Type B pancreatic cell (in vitro differentiated cells): ENCODE measurements at regions not wholly inside any gene's neighbourhood (a gene's known extent, or its start where the extent isn't known, plus 50 kb on each side); places are given as distances from the start of the nearest gene placed in this dataset.

Source experiments
- DNase-seq: peaks from one replicate; pipeline ENCODE4 v3.0.0; 2021; ENCODE audit warnings: mixed read lengths; ENCODE audit not compliant: unreplicated experiment; ENCODE audit errors: extremely low spot score
- H3K27ac Mint-ChIP-seq: 2 replicates; pipeline ENCODE4 v1.8.0; 2021; ENCODE audit warnings: mild to moderate bottlenecking, mixed read lengths
- H3K27me3 Mint-ChIP-seq: 2 replicates; pipeline ENCODE4 v1.8.0; 2021; ENCODE audit warnings: mixed read lengths
- H3K36me3 Mint-ChIP-seq: 2 replicates; pipeline ENCODE4 v1.8.0; 2021; ENCODE audit warnings: mixed read lengths
- H3K4me1 Mint-ChIP-seq: one replicate; pipeline ENCODE4 v1.8.0; 2021; ENCODE audit warnings: mixed read lengths; ENCODE audit not compliant: unreplicated experiment
- H3K4me3 Mint-ChIP-seq: 2 replicates; pipeline ENCODE4 v1.8.0; 2021; ENCODE audit warnings: mild to moderate bottlenecking, mixed read lengths
- H3K9me3 Mint-ChIP-seq: 2 replicates; pipeline ENCODE4 v1.8.0; 2021; ENCODE audit warnings: mixed read lengths
- TF ChIP-seq, protein P1 (sequence below): fragments of 200-600 bp; sonication (generic); conservative IDR thresholded peaks from 2 replicates; pipeline ENCODE4 v1.5.0; 2021; ENCODE audit warnings: antibody characterized with exemption, mild to moderate bottlenecking

GRCh38 chr14:46245276-46245675, 406.3 kb downstream of the RPL10L start:
- Mint-ChIP-seq H3K36me3 (no peaks in the 10 kb centered on the region), H3K4me3 (no peak overlapping the region), H3K4me1 (peaks cover 4% of the 10 kb centered on the region), H3K27me3 (peaks cover 4% of the 10 kb centered on the region), H3K27ac (no peak overlapping the region), H3K9me3 (no peaks in the 10 kb centered on the region)
- TF ChIP-seq, protein P1, sequence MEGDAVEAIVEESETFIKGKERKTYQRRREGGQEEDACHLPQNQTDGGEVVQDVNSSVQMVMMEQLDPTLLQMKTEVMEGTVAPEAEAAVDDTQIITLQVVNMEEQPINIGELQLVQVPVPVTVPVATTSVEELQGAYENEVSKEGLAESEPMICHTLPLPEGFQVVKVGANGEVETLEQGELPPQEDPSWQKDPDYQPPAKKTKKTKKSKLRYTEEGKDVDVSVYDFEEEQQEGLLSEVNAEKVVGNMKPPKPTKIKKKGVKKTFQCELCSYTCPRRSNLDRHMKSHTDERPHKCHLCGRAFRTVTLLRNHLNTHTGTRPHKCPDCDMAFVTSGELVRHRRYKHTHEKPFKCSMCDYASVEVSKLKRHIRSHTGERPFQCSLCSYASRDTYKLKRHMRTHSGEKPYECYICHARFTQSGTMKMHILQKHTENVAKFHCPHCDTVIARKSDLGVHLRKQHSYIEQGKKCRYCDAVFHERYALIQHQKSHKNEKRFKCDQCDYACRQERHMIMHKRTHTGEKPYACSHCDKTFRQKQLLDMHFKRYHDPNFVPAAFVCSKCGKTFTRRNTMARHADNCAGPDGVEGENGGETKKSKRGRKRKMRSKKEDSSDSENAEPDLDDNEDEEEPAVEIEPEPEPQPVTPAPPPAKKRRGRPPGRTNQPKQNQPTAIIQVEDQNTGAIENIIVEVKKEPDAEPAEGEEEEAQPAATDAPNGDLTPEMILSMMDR, result no peak
- no peak for DNase-seq

DNA sequence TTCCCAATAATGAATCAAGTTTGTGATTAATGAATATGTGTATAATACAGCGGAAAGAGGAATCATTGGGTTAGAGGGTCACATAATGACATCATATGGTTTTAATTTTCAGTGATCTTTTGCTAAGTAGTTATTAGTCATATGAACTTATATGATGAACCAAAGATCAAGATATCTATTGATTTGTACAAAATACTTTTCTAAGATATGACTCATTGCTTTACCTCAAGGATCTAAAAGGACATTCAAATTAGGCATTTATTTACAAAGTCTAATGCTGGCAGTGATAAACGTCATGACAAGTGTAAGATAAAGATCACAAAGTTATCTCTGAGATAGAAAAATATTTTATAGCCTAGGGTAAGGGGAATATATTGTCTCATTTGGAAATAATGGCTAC, 417.8 kb downstream of the RPL10L start:
- Mint-ChIP-seq H3K36me3 (no peaks in the 10 kb centered on the region), H3K9me3 (no peaks in the 10 kb centered on the region), H3K27ac (no peak overlapping the region), H3K4me3 (no peak overlapping the region), H3K27me3 (no peaks in the 10 kb centered on the region), H3K4me1 (peaks cover 5% of the 10 kb centered on the region)
- no peak for DNase-seq
- TF ChIP-seq, protein P1, result no peak

DNA sequence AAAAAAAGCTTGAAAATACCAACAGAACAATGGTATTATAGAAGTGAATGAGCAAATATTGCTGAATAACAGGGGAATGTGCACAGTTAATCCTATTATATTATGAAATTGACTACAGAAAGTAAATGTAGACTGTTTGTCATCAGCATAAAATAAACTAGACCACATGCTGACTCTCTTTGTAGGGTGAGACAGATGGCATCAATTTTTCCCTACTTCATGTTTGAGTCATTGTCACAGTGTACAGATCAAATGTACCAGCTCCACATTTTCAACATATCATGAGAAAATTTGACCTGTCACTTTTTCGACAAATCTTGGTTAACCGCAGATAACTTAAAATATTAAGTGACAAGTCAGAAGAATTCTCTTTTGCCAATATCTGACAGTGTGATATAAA, 421.0 kb downstream of the RPL10L start:
- Mint-ChIP-seq H3K9me3 (no peaks in the 10 kb centered on the region), H3K4me1 (peaks cover 5% of the 10 kb centered on the region), H3K36me3 (no peaks in the 10 kb centered on the region), H3K27me3 (no peaks in the 10 kb centered on the region), H3K27ac (no peak overlapping the region), H3K4me3 (no peak overlapping the region)
- TF ChIP-seq, protein P1, result no peak
- no peak for DNase-seq

DNA sequence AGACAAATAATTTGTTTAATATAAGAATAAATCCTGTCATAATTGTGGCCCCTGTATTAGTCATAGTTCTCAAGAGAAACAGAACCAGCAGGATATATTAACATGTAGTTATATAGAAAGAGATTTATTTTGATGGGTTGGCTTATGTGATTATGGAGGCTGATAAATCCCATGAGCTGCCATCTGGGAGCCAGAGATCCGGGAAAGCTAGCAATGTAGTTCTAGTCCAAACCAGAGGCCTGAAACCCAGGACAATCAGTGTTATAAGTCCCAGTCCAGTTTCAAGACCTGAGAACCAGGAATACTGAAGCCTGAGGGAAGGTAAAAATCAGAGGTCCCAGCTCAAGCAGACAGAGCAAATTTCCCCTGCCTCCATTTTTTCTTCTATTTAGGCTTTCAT, 435.8 kb downstream of the RPL10L start:
- no peaks in the 10 kb centered on the region for H3K27me3 Mint-ChIP-seq
- DNase-seq, result no peak
- no peaks in the 10 kb centered on the region for H3K4me1 Mint-ChIP-seq
- TF ChIP-seq, protein P1, result no peak
- no peaks in the 10 kb centered on the region for H3K9me3 Mint-ChIP-seq
- H3K36me3 Mint-ChIP-seq, result no peaks in the 10 kb centered on the region
- H3K4me3 Mint-ChIP-seq, result no peak overlapping the region
- no peak overlapping the region for H3K27ac Mint-ChIP-seq

GRCh38 chr14:46198676-46199075, 452.9 kb downstream of the RPL10L start:
- H3K27me3 Mint-ChIP-seq, result no peaks in the 10 kb centered on the region
- no peak overlapping the region for H3K4me3 Mint-ChIP-seq
- H3K36me3 Mint-ChIP-seq, result no peaks in the 10 kb centered on the region
- no peak overlapping the region for H3K27ac Mint-ChIP-seq
- TF ChIP-seq, protein P1, result no peak
- no peaks in the 10 kb centered on the region for H3K4me1 Mint-ChIP-seq
- DNase-seq, result no peak
- H3K9me3 Mint-ChIP-seq, result no peaks in the 10 kb centered on the region

GRCh38 chr14:46197856-46198255, 453.7 kb downstream of the RPL10L start:
- no peak overlapping the region for H3K27ac Mint-ChIP-seq
- H3K36me3 Mint-ChIP-seq, result no peaks in the 10 kb centered on the region
- H3K9me3 Mint-ChIP-seq, result no peaks in the 10 kb centered on the region
- H3K4me1 Mint-ChIP-seq, result no peaks in the 10 kb centered on the region
- DNase-seq, result no peak
- H3K27me3 Mint-ChIP-seq, result no peaks in the 10 kb centered on the region
- H3K4me3 Mint-ChIP-seq, result no peak overlapping the region
- TF ChIP-seq, protein P1, result no peak
